ENCODE measurements at regions not wholly inside any gene's neighbourhood (a gene's known extent, or its start where the extent isn't known, plus 50 kb on each side); places are given as distances from the start of the nearest gene placed in this dataset.

DNA sequence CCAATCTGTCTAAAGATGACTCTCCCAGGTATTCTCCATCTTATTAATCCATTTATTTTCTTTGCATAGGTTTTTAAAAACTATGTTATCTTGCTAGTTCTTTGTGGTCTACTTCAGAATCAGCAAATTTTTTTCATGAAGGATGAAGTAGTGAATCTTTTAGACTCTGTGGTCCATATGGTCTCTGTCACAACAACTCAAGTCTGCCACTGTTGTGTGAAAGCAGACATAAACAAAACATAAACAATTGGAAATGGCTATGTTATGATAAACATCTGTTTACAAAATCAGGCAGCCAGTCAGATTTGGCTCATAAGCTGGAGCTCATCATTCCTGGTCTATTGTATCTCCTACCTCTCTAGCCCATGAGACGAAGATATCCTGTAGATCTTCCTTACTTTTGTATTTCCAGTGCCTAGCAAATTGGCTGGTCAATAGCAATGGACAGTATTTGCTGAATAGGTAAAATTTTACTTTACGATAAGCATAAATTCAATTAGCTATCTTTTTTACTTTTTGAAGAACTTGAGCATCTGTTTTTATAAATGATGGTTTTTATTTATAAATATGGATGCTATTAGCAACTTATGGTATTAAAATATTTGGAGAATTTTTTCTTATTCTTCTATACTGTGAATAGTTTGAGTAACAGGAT is 104.6 kb upstream of the SGCE start:
- TF ChIP-seq, protein P1, sequence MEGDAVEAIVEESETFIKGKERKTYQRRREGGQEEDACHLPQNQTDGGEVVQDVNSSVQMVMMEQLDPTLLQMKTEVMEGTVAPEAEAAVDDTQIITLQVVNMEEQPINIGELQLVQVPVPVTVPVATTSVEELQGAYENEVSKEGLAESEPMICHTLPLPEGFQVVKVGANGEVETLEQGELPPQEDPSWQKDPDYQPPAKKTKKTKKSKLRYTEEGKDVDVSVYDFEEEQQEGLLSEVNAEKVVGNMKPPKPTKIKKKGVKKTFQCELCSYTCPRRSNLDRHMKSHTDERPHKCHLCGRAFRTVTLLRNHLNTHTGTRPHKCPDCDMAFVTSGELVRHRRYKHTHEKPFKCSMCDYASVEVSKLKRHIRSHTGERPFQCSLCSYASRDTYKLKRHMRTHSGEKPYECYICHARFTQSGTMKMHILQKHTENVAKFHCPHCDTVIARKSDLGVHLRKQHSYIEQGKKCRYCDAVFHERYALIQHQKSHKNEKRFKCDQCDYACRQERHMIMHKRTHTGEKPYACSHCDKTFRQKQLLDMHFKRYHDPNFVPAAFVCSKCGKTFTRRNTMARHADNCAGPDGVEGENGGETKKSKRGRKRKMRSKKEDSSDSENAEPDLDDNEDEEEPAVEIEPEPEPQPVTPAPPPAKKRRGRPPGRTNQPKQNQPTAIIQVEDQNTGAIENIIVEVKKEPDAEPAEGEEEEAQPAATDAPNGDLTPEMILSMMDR (IDR thresholded peaks at IDR 0.05), result no peak
- TF ChIP-seq TCF7L2 (IDR thresholded peaks at IDR 0.05; ENCODE audit: low read depth, low read length) (no peak), POLR2AphosphoS5 (IDR thresholded peaks at IDR 0.05; ENCODE audit: low read depth, low read length) (no peak), SIN3A (IDR thresholded peaks at IDR 0.05; ENCODE audit: borderline replicate concordance, insufficient read depth, low read depth, low read length) (no peak)
- TF ChIP-seq, protein P2, sequence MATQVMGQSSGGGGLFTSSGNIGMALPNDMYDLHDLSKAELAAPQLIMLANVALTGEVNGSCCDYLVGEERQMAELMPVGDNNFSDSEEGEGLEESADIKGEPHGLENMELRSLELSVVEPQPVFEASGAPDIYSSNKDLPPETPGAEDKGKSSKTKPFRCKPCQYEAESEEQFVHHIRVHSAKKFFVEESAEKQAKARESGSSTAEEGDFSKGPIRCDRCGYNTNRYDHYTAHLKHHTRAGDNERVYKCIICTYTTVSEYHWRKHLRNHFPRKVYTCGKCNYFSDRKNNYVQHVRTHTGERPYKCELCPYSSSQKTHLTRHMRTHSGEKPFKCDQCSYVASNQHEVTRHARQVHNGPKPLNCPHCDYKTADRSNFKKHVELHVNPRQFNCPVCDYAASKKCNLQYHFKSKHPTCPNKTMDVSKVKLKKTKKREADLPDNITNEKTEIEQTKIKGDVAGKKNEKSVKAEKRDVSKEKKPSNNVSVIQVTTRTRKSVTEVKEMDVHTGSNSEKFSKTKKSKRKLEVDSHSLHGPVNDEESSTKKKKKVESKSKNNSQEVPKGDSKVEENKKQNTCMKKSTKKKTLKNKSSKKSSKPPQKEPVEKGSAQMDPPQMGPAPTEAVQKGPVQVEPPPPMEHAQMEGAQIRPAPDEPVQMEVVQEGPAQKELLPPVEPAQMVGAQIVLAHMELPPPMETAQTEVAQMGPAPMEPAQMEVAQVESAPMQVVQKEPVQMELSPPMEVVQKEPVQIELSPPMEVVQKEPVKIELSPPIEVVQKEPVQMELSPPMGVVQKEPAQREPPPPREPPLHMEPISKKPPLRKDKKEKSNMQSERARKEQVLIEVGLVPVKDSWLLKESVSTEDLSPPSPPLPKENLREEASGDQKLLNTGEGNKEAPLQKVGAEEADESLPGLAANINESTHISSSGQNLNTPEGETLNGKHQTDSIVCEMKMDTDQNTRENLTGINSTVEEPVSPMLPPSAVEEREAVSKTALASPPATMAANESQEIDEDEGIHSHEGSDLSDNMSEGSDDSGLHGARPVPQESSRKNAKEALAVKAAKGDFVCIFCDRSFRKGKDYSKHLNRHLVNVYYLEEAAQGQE (IDR thresholded peaks at IDR 0.05; ENCODE audit: insufficient read depth in 1 of 2, low read depth in 2 of 2, low read length in 1 of 2), result no peak
